ENCODE measurements at regions not wholly inside any gene's neighbourhood (a gene's known extent, or its start where the extent isn't known, plus 50 kb on each side); places are given as distances from the start of the nearest gene placed in this dataset.

- Histone ChIP-seq H3K9me3 (replicated peaks; ENCODE audit: control insufficient read depth, insufficient read depth, low read length) (peaks cover 1% of the 10 kb centered on the region; the same call in 2 of the 3 replicates), H3K4me1 (ENCODE audit: control insufficient read depth, insufficient read depth, low read length) (no peaks in the 10 kb centered on the region), H3K4me3 (no peak overlapping the region), H2AFZ (ENCODE audit: control insufficient read depth, low read depth, low read length) (no peak overlapping the region), H3K79me2 (ENCODE audit: control insufficient read depth, insufficient read depth, low read length) (no peaks in the 10 kb centered on the region), H3K9ac (ENCODE audit: control insufficient read depth, insufficient read depth, low read length) (no peak overlapping the region), H3K27me3 (replicated peaks in 1 of 2; ENCODE audit: control insufficient read depth in 2 of 2, insufficient read depth in 2 of 2, low read length in 1 of 2) (no peaks in the 10 kb centered on the region), H3K36me3 (ENCODE audit: control insufficient read depth in 2 of 2, insufficient read depth in 2 of 2, low read length in 1 of 2) (no peaks in the 10 kb centered on the region), H3K4me2 (ENCODE audit: control insufficient read depth, insufficient read depth) (no peak overlapping the region), H3K27ac (ENCODE audit: control insufficient read depth, insufficient read depth) (no peak overlapping the region), H4K20me1 (ENCODE audit: control insufficient read depth, insufficient read depth) (no peaks in the 10 kb centered on the region)
- ChIA-PET POLR2A (no interaction called here), CTCF (no interaction called here), RAD21 (ENCODE audit: unreplicated experiment) (no interaction called here), SMC1A (ENCODE audit: uncharacterized antibody, unreplicated experiment) (no interaction called here)
- TF ChIP-seq SMC3 (IDR thresholded peaks at IDR 0.05; ENCODE audit: borderline replicate concordance, low read length) (no peak), GATAD2B (conservative IDR thresholded peaks at IDR 0.05; ENCODE audit: low read depth) (no peak), SRF (IDR thresholded peaks at IDR 0.05; ENCODE audit: low read depth in 2 of 2, low read length in 2 of 2) (no peak), CBX3 (IDR thresholded peaks at IDR 0.05; ENCODE audit: borderline replicate concordance, low read depth) (no peak), CEBPB (IDR thresholded peaks at IDR 0.05; ENCODE audit: borderline replicate concordance in 1 of 2, low read depth in 2 of 2, low read length in 2 of 2) (no peak), HDGF (IDR thresholded peaks at IDR 0.05) (no peak), BHLHE40 (IDR thresholded peaks at IDR 0.05; ENCODE audit: borderline replicate concordance in 1 of 2, low read depth in 2 of 2, low read length in 1 of 2) (no peak), IRF4 (IDR thresholded peaks at IDR 0.05; ENCODE audit: low read depth, low read length) (no peak), USF2 (IDR thresholded peaks at IDR 0.05; ENCODE audit: borderline replicate concordance, low read depth, low read length) (no peak), BACH1 (IDR thresholded peaks at IDR 0.05; ENCODE audit: borderline replicate concordance) (no peak), NFXL1 (IDR thresholded peaks at IDR 0.05; ENCODE audit: borderline replicate concordance) (no peak), RFX5 (IDR thresholded peaks at IDR 0.05; ENCODE audit: low read depth, low read length) (no peak), POU2F2 (IDR thresholded peaks at IDR 0.05; ENCODE audit: borderline replicate concordance, low read depth, low read length) (no peak), MTA3 (IDR thresholded peaks at IDR 0.05; ENCODE audit: borderline replicate concordance, low read length) (no peak), ZSCAN29 (IDR thresholded peaks at IDR 0.05) (no peak), SMARCA5 (IDR thresholded peaks at IDR 0.05) (no peak), NR2C1 (IDR thresholded peaks at IDR 0.05) (no peak)
- TF ChIP-seq, protein P1, sequence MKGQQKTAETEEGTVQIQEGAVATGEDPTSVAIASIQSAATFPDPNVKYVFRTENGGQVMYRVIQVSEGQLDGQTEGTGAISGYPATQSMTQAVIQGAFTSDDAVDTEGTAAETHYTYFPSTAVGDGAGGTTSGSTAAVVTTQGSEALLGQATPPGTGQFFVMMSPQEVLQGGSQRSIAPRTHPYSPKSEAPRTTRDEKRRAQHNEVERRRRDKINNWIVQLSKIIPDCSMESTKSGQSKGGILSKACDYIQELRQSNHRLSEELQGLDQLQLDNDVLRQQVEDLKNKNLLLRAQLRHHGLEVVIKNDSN (IDR thresholded peaks at IDR 0.05; ENCODE audit: borderline replicate concordance, extremely low read length, insufficient read depth, low read depth, low read length), result no peak
- TF ChIP-seq, protein P2, sequence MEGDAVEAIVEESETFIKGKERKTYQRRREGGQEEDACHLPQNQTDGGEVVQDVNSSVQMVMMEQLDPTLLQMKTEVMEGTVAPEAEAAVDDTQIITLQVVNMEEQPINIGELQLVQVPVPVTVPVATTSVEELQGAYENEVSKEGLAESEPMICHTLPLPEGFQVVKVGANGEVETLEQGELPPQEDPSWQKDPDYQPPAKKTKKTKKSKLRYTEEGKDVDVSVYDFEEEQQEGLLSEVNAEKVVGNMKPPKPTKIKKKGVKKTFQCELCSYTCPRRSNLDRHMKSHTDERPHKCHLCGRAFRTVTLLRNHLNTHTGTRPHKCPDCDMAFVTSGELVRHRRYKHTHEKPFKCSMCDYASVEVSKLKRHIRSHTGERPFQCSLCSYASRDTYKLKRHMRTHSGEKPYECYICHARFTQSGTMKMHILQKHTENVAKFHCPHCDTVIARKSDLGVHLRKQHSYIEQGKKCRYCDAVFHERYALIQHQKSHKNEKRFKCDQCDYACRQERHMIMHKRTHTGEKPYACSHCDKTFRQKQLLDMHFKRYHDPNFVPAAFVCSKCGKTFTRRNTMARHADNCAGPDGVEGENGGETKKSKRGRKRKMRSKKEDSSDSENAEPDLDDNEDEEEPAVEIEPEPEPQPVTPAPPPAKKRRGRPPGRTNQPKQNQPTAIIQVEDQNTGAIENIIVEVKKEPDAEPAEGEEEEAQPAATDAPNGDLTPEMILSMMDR (IDR thresholded peaks at IDR 0.05 in 2 of 3, conservative IDR thresholded peaks at IDR 0.05 in 1 of 3; ENCODE audit: control insufficient read depth in 2 of 3, extremely low read depth in 1 of 3, insufficient read depth in 1 of 3, low read depth in 3 of 3, low read length in 3 of 3), result no peak
- ATAC-seq, result no peak
- DNase-seq (ENCODE audit: low read depth, low spot score), result no peak
- FAIRE-seq, result no peak
- 0% methylated on average over 2 of the region's 2 CpGs for WGBS (ENCODE audit: insufficient coverage, insufficient replicate concordance, low lambda C conversion rate, missing lambda C conversion rate)
- intact Hi-C loops (cut with micrococcal nuclease; ENCODE audit: unreplicated experiment), result no loop called here
- in situ Hi-C loops (cut with MboI), result no loop called here
- BruUV-seq (replicated peaks), result no TSS peak
Measured at GRCh38 chr5:110221036-110221435, 505.4 kb downstream of the TMEM232 start.

Data from GM12878 (cell line).